22Rv1 (cell line): ENCODE measurements at regions not wholly inside any gene's neighbourhood (a gene's known extent, or its start where the extent isn't known, plus 50 kb on each side); places are given as distances from the start of the nearest gene placed in this dataset.

Experiments
- H3K27ac ChIP-seq: fragments of 450-650 bp; 2 replicates; pipeline ENCODE4 v1.5.1; 2017
- ZFX ChIP-seq: fragments of 450-650 bp; IDR thresholded peaks from 2 replicates; pipeline ENCODE4 v1.6.1; 2017; ENCODE audit warnings: antibody characterized with exemption, borderline replicate concordance
- TF ChIP-seq, protein P1 (sequence below): fragments of 450-650 bp; IDR thresholded peaks from 2 replicates; pipeline ENCODE4 v1.5.1; 2017; ENCODE audit warnings: mild to moderate bottlenecking

DNA sequence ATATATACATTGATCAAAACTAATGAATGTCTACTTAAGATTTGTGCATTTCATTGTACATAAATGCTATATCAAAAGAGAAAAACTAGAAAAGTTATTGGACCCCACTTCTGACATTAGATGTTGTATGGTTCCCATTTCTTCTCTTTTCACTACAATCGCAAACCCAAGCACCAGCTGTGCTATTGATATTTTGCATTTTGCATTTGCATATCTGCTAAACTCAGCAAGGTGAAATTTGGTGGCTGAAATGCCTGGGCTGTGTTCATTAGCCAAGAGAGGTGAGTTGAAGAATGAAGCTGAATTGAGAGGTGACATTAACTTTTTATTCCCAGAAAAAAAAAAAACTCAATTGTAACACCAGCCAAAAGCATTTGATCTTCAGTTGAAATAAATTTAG is 232.1 kb upstream of the TENT5A start:
- H3K27ac ChIP-seq, result no peak overlapping the region
- no peak for TF ChIP-seq ZFX
- TF ChIP-seq, protein P1, sequence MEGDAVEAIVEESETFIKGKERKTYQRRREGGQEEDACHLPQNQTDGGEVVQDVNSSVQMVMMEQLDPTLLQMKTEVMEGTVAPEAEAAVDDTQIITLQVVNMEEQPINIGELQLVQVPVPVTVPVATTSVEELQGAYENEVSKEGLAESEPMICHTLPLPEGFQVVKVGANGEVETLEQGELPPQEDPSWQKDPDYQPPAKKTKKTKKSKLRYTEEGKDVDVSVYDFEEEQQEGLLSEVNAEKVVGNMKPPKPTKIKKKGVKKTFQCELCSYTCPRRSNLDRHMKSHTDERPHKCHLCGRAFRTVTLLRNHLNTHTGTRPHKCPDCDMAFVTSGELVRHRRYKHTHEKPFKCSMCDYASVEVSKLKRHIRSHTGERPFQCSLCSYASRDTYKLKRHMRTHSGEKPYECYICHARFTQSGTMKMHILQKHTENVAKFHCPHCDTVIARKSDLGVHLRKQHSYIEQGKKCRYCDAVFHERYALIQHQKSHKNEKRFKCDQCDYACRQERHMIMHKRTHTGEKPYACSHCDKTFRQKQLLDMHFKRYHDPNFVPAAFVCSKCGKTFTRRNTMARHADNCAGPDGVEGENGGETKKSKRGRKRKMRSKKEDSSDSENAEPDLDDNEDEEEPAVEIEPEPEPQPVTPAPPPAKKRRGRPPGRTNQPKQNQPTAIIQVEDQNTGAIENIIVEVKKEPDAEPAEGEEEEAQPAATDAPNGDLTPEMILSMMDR, result no peak

- H3K27ac ChIP-seq, result no peak overlapping the region
- TF ChIP-seq, protein P1, result no peak
- TF ChIP-seq ZFX, result no peak
Measured at GRCh38 chr6:81981812-81982211, 229.3 kb upstream of the TENT5A start.

- TF ChIP-seq, protein P1, result no peak
- no peak for TF ChIP-seq ZFX
- no peak overlapping the region for H3K27ac ChIP-seq
Measured at GRCh38 chr6:81979767-81980166, 227.3 kb upstream of the TENT5A start.

DNA sequence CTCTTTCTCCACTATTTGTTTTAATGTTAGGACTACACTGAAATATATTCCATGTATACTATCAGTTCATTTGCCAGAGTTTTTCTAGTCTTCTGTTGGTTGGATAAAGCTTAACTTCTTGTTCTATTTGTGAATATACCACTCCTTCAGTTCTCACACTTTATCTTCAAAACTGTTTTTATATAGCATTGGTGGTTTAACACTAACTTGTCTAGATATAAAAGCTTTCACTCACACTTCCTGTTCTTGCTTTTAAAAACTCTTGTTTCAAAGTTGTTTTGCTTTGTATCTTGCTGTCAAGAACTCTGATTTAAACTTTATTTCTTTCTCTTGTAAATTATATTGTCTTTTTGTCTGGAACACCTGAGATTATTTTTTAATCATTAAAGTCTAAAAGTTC is 226.8 kb upstream of the TENT5A start:
- H3K27ac ChIP-seq, result no peak overlapping the region

DNA sequence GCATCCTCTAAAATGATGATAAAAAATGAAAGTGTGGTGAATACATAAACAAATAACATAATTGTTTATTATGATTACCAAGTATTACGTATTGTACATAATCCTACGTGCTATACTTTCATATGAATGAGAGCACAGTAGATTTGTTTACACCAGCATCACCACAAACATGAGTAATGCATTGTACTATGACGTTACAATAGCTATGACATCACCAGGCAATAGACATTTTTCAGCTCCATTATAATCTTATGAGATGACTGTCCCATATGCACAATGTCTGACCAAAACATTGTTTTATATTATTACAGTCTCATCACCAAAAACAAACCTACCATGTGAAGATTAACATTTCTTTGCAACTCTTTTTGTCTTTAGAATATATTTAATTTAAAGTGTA is 225.7 kb upstream of the TENT5A start:
- no peak overlapping the region for H3K27ac ChIP-seq
- TF ChIP-seq, protein P1, result no peak
- no peak for TF ChIP-seq ZFX

More for the DNA sequence above, 226.8 kb upstream of the TENT5A start:
- TF ChIP-seq ZFX, result no peak
- TF ChIP-seq, protein P1, result no peak

GRCh38 chr6:81977486-81977885 is 225.0 kb upstream of the TENT5A start:
- TF ChIP-seq ZFX, result no peak
- TF ChIP-seq, protein P1, result no peak
- H3K27ac ChIP-seq, result no peak overlapping the region

- TF ChIP-seq, protein P1, result no peak
- TF ChIP-seq ZFX, result no peak
Measured at GRCh38 chr6:81969814-81970213, 217.3 kb upstream of the TENT5A start.

More at GRCh38 chr6:81969814-81970213, 217.3 kb upstream of the TENT5A start:
- no peak overlapping the region for H3K27ac ChIP-seq
